HG02588 (cell line): ENCODE measurements at regions not wholly inside any gene's neighbourhood (a gene's known extent, or its start where the extent isn't known, plus 50 kb on each side); places are given as distances from the start of the nearest gene placed in this dataset.
A peak's percentile ranks its signal among the peaks of the same experiment; 100 is the strongest.
"Not testable (repeated sequence)": the region's sequence is repeated elsewhere in the genome, so short reads cannot be mapped to it uniquely, and the experiment has no call there.

Source experiments
- ATAC-seq: cut with Tn5 transposase; IDR thresholded peaks from one replicate; pipeline ENCODE4 v1.9.1; 2021; ENCODE audit warnings: mild to moderate bottlenecking, moderate library complexity; ENCODE audit not compliant: unreplicated experiment

GRCh38 chr11:81602508-81602907 is 1131.2 kb downstream of the FAM181B start:
- no peak for ATAC-seq

- ATAC-seq: no peak
These were observed 1137.0 kb downstream of the FAM181B start for GRCh38 chr11:81596704-81597103.

GRCh38 chr11:81585390-81585933 is 1148.2 kb downstream of the FAM181B start:
- ATAC-seq: no peak

GRCh38 chr11:81579339-81579738 is 1154.3 kb downstream of the FAM181B start:
- no peak for ATAC-seq

- no peak for ATAC-seq
These were observed 1155.1 kb downstream of the FAM181B start for GRCh38 chr11:81578571-81578970.

GRCh38 chr11:81574301-81574700 is 1159.4 kb downstream of the FAM181B start:
- ATAC-seq: no peak

- ATAC-seq: no peak
These were observed 1160.3 kb downstream of the FAM181B start for GRCh38 chr11:81573367-81573766.

- no peak for ATAC-seq
These were observed 1163.0 kb downstream of the FAM181B start for GRCh38 chr11:81570669-81571068.

- ATAC-seq: no peak
These were observed 1163.7 kb downstream of the FAM181B start for GRCh38 chr11:81569999-81570398.

GRCh38 chr11:81568918-81569317 is 1164.7 kb downstream of the FAM181B start:
- ATAC-seq: no peak

GRCh38 chr11:81548123-81548522 is 1185.5 kb downstream of the FAM181B start:
- no peak for ATAC-seq

- ATAC-seq: not testable (repeated sequence)
These were observed 1193.9 kb downstream of the FAM181B start for GRCh38 chr11:81539806-81540205.

- no peak for ATAC-seq
These were observed 1218.1 kb downstream of the FAM181B start for GRCh38 chr11:81515566-81515965.

- ATAC-seq: peak; percentile 63
These were observed 1236.4 kb downstream of the FAM181B start for GRCh38 chr11:81497202-81497804.

- no peak for ATAC-seq
These were observed 1237.1 kb downstream of the FAM181B start for GRCh38 chr11:81496601-81497000.

- ATAC-seq: no peak
These were observed 1237.9 kb downstream of the FAM181B start for GRCh38 chr11:81495699-81496292.

- no peak for ATAC-seq
These were observed 1239.2 kb downstream of the FAM181B start for GRCh38 chr11:81494431-81494830.

- no peak for ATAC-seq
These were observed 1240.7 kb downstream of the FAM181B start for GRCh38 chr11:81492923-81493445.

GRCh38 chr11:81487109-81487508 is 1246.6 kb downstream of the FAM181B start:
- no peak for ATAC-seq

GRCh38 chr11:81484196-81484595 is 1249.5 kb downstream of the FAM181B start:
- no peak for ATAC-seq

- ATAC-seq: no peak
These were observed 1256.4 kb downstream of the FAM181B start for GRCh38 chr11:81477277-81477676.

- ATAC-seq: no peak
These were observed 1257.3 kb downstream of the FAM181B start for GRCh38 chr11:81476345-81476744.
